GM21619 (cell line): ENCODE measurements at regions not wholly inside any gene's neighbourhood (a gene's known extent, or its start where the extent isn't known, plus 50 kb on each side); places are given as distances from the start of the nearest gene placed in this dataset.
"Not testable (repeated sequence)": the region's sequence is repeated elsewhere in the genome, so short reads cannot be mapped to it uniquely, and the experiment has no call there.

Source experiments
- ATAC-seq: cut with Tn5 transposase; IDR thresholded peaks from one replicate; pipeline ENCODE4 v1.9.1; 2021; ENCODE audit not compliant: unreplicated experiment

GRCh38 chr12:86658303-86658702, 402.1 kb upstream of the MGAT4C start:
- no peak for ATAC-seq

GRCh38 chr12:86647800-86648199, 391.6 kb upstream of the MGAT4C start:
- ATAC-seq, result no peak

GRCh38 chr12:86634456-86635410, 378.5 kb upstream of the MGAT4C start:
- no peak for ATAC-seq

GRCh38 chr12:86627001-86627400, 370.8 kb upstream of the MGAT4C start:
- no peak for ATAC-seq

GRCh38 chr12:86623267-86623666, 367.1 kb upstream of the MGAT4C start:
- ATAC-seq, result no peak

- no peak for ATAC-seq
Observed at GRCh38 chr12:86621957-86622356, 365.8 kb upstream of the MGAT4C start.

GRCh38 chr12:86613311-86613710, 357.1 kb upstream of the MGAT4C start:
- no peak for ATAC-seq

GRCh38 chr12:86608638-86609037, 352.4 kb upstream of the MGAT4C start:
- ATAC-seq, result no peak

- ATAC-seq, result no peak
Observed at GRCh38 chr12:86601550-86602308, 345.5 kb upstream of the MGAT4C start.

GRCh38 chr12:86600664-86601231, 344.6 kb upstream of the MGAT4C start:
- ATAC-seq, result no peak

- no peak for ATAC-seq
Observed at GRCh38 chr12:86597431-86597830, 341.2 kb upstream of the MGAT4C start.

GRCh38 chr12:86590296-86590695, 334.1 kb upstream of the MGAT4C start:
- no peak for ATAC-seq

GRCh38 chr12:86574143-86574542, 318.0 kb upstream of the MGAT4C start:
- ATAC-seq, result no peak

GRCh38 chr12:86572455-86572854, 316.3 kb upstream of the MGAT4C start:
- no peak for ATAC-seq

GRCh38 chr12:86565038-86565437, 308.8 kb upstream of the MGAT4C start:
- ATAC-seq, result no peak

- ATAC-seq, result not testable (repeated sequence)
Observed at GRCh38 chr12:86555491-86555890, 299.3 kb upstream of the MGAT4C start.

GRCh38 chr12:86551146-86551571, 295.0 kb upstream of the MGAT4C start:
- no peak for ATAC-seq

- no peak for ATAC-seq
Observed at GRCh38 chr12:86550218-86551145, 294.3 kb upstream of the MGAT4C start.

- no peak for ATAC-seq
Observed at GRCh38 chr12:86543716-86544115, 287.5 kb upstream of the MGAT4C start.

GRCh38 chr12:86530996-86531655, 274.9 kb upstream of the MGAT4C start:
- no peak for ATAC-seq
